ENCODE measurements at regions not wholly inside any gene's neighbourhood (a gene's known extent, or its start where the extent isn't known, plus 50 kb on each side); places are given as distances from the start of the nearest gene placed in this dataset.
"Not testable (repeated sequence)": the region's sequence is repeated elsewhere in the genome, so short reads cannot be mapped to it uniquely, and the experiment has no call there.

- no peak for DNase-seq
These were observed 141.9 kb downstream of the MID1IP1 start for GRCh38 chrX:38943120-38943519.

GRCh38 chrX:38948046-38948445, 146.8 kb downstream of the MID1IP1 start:
- no peak for DNase-seq

- DNase-seq: no peak
These were observed 153.3 kb downstream of the MID1IP1 start for GRCh38 chrX:38954520-38954919.

DNA sequence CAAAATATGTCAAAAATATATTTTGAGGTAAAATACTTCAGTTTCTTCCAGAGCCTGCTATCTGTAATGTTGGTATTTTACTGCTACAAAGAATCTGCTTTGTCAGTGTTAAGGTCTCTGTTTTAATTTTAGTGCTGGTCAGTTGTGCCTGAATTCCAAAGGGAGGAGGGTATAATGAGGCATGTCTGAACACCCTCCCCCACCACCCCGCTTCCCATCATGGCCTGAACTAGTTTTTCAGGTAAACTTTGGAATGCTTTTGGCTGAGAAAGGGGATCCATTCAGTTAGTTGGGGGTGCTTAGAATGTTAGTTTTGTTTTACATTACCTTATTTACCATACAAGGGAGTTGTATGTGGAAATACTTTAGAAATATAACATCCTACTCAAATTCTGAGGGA, 158.5 kb downstream of the MID1IP1 start:
- DNase-seq: no peak

- no peak for DNase-seq
These were observed 158.9 kb downstream of the MID1IP1 start for GRCh38 chrX:38960137-38960536.

DNA sequence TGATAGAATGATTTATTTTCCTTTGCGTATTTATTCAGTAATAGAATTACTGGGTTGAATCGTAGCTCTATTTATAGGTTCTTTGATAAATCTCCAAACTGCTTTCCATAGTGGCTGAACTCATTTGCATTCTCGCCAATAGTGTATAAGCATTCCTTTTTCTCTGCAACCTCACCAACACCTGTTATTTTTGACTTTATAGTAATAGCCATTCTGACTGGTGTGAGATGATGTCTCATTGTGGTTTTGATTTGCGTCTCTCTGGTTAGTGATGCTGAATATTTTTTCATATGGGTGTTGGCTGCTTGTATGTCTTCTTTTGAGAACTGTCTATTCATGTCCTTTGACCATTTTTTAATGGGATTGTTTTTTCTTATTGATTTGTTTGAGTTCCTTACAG, 160.7 kb downstream of the MID1IP1 start:
- DNase-seq: no peak

GRCh38 chrX:38963244-38963643, 162.0 kb downstream of the MID1IP1 start:
- not testable (repeated sequence) for DNase-seq

DNA sequence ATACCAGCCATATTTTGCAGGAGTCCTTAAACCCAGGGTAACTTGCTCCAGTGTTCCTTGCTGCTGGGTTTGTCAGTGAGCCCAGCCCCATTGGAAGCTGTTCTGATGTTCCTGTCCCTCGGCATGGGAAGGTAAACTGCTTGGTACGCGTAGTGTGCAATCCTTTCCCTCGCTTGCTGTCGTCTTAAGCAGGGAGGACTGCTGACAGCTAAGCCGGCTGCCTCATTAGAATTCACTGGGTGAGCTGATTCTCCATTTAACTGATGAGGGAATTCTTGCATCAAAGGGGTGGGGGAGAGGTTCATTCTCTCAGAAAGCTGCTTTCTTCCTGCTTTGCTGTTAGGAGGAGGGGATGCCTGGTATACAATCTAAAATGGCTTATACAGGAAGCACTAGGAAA, 164.6 kb downstream of the MID1IP1 start:
- DNase-seq: no peak

GRCh38 chrX:38968344-38969216, 167.3 kb downstream of the MID1IP1 start:
- no peak for DNase-seq

- no peak for DNase-seq
These were observed 168.8 kb downstream of the MID1IP1 start for GRCh38 chrX:38970074-38970473.

- DNase-seq: no peak
These were observed 169.6 kb downstream of the MID1IP1 start for GRCh38 chrX:38970845-38971244.

- no peak for DNase-seq
These were observed 172.1 kb downstream of the MID1IP1 start for GRCh38 chrX:38973322-38973721.

DNA sequence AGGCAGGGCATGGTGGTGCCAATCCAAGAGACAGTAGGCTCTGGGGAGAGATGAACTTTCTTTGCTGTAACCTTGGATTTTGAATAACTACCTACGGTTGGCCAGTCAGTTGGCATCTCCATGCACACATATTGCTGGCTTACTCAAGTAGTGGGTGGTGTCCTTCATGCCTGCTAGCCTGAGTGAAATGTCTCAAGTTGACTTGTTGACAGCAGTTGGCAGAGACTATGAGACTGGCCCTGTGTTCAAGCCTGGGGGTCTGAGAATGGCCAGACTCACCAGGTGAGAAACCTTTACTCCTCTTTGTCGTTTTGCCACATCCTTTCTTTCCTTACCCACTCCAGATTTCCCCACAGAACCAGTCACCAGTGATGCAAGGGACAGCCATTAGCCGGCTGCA, 173.3 kb downstream of the MID1IP1 start:
- DNase-seq: no peak

- DNase-seq: no peak
These were observed 174.2 kb downstream of the MID1IP1 start for GRCh38 chrX:38975368-38975942.

DNA sequence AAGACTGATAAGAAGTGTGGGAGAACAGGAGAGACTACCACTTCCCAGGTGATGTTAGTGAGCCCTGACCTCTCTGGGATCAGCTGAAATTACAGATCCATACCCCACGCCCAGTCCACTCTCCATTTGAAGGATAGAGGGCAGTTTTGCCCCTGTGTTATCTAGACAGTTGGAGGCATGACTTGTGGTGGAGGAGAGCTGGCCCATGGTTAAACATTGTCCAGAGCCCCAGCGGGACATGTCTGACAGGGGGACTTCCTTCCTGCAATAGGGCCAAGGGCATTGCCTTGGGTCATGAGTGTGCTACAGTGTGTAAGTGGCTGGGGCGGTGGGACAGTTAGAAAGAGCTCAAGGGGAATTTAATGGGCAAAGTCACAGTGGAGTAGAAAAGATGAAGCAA, 181.1 kb downstream of the MID1IP1 start:
- no peak for DNase-seq

- no peak for DNase-seq
These were observed 181.6 kb downstream of the MID1IP1 start for GRCh38 chrX:38982843-38983242.

- no peak for DNase-seq
These were observed 184.1 kb downstream of the MID1IP1 start for GRCh38 chrX:38985375-38985774.

DNA sequence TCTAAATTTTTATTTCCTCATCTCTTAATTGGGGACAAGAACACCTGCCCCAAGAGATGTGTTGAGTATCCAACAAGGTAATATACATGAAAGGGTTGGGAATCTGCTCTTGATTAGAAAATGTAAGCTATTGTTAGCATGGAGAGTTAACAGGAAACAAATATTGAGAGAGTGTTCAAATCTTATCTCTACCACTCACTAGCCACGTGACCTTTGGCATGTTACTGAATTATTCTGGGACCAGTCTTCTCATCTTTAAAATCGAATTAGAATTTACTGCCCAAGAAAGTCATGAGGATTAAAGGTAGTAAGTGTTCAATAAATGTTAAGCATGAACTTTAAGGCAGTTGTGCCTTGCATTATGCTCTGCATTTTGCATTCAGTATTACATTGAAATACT, 184.7 kb downstream of the MID1IP1 start:
- no peak for DNase-seq

DNA sequence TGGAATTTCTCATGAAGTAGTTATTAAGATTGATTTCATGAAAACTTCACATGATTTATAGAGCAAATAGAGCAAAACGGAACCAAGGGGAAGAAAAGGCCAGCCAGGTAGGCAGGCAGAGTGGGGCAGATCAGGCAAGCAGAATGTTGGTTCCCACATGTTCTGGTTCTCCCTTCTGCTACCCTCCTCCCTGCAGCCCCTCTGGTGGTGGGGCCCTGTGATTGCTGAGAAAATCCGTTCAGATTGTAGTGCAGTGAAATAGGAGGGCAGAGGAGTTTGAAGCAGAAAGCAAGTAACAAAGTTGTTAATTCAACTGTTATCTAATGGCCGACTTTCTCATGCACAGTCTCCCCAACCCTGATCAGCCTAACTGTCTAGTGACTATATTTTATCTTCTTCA, 185.3 kb downstream of the MID1IP1 start:
- DNase-seq: no peak

DNA sequence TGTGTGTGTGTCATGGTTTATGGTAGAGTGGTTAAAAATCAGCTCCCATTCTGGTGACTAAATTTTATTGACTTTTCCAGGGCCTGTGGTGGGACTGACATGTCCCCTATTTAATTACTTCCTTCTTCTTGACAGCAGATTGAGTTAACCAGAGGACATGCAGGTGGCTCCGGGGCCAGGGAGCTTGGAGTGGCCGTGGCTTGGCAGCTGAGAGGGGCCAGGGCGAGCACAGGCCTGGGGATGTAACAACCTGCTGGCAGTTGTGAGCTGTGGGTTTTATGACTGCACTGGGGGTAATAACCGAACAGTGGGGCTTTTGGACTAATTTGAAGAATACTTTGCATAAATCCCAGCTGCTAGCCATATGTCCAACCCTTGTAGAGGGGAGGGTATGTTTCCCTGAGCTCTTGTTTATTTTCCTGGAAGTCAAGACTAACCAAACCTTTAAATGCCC, 186.0 kb downstream of the MID1IP1 start:
- DNase-seq: no peak

DNA sequence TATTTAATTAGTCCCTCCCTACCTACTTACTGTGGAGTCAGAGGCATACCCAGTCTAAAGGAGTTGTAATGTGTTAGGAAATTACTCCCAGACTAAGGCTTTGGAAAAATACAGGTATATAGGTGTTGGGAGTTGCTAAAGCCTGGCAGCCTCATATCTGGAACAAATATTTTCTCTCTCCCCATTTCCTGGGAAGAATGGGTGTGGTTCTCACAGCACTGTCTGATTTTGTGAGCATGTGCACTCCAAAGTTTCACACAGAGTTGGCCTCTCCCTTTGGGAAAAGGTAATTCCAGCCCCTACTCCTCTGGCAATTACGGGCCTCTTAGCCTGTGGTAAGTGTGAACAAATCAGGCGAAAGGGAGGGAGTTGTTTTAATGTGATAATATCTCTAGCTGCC, 187.0 kb downstream of the MID1IP1 start:
- DNase-seq: no peak

GRCh38 chrX:38989076-38989475, 187.8 kb downstream of the MID1IP1 start:
- no peak for DNase-seq

GRCh38 chrX:38991656-38992440, 190.6 kb downstream of the MID1IP1 start:
- DNase-seq: no peak

All from NCI-H187 treated with DMSO at 0.1 percent for 48 hours (cell line).